ENCODE measurements at regions not wholly inside any gene's neighbourhood (a gene's known extent, or its start where the extent isn't known, plus 50 kb on each side); places are given as distances from the start of the nearest gene placed in this dataset.

GRCh38 chr9:13943176-13943575, 370.8 kb downstream of the NFIB start:
- TF ChIP-seq CTCF (IDR thresholded peaks at IDR 0.05) (no peak), POLR2AphosphoS5 (IDR thresholded peaks at IDR 0.05) (no peak)

Data from suprapubic skin (tissue), 3 donors.